ENCODE measurements at regions not wholly inside any gene's neighbourhood (a gene's known extent, or its start where the extent isn't known, plus 50 kb on each side); places are given as distances from the start of the nearest gene placed in this dataset.

DNA sequence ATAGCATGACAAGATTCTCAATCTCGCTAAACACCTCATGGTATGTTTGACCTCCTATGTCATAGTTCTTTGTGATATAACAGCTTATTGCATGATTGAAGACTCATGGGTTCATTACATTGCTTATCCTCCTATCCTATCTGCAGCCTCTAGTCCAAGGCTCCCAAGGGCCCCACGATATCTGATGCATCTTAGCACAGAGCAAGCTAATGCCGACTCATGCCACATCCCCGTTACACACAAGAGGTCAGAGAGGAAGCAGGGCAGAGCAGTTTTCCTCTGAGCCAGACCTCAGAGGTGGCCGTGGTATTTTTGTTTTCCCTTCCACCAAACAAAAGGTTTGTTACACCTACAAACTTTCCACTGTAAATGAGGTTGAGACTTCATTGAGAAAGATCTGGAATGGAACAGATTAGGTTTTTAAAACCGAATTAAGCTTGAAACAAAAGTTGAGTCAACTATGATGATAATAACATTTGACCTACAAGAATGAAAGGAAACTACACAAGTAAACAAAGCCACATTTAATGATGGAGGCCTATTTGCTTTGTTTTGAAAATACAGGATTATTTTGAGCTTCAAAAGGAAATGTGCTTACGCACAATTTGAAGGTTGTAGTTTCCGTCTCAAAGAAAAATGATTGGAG lies 133.9 kb upstream of the MYLIP start:
- H3K27me3 ChIP-seq (replicated peaks in 1 of 2; ENCODE audit: control insufficient read depth in 2 of 2, extremely low read depth in 1 of 2, insufficient read depth in 2 of 2, low read length in 1 of 2), result peaks cover 0 to 3% of the 10 kb centered on the region in 2 experiments
- H3K4me1 Mint-ChIP-seq, result peaks cover 0 to 8% (median 4%) of the 10 kb centered on the region in 3 donors
- no peak for DNase-seq
- no peak overlapping the region for H3K27ac ChIP-seq (ENCODE audit: low read length)
- CTCF ChIA-PET, result interaction anchor here in 1 of 2 donors (0.7 kb wide), 1 partner anchor 11 kb away, joined by 3 read pairs; no protein-coding TSS in a partner anchor
- no peak for ATAC-seq (replicated peaks in 1 of 4)
- H3K4me3 ChIP-seq (ENCODE audit: control insufficient read depth in 1 of 2, extremely low read depth in 1 of 2, low read length in 1 of 2), result no peak overlapping the region
- no peaks in the 10 kb centered on the region for H3K9me3 Mint-ChIP-seq
- H3K27me3 Mint-ChIP-seq, result peaks cover 5 to 8% of the 10 kb centered on the region in 2 donors
- H3K4me1 ChIP-seq (ENCODE audit: control insufficient read depth in 1 of 2, extremely low read depth in 1 of 2, insufficient read depth in 2 of 2, low read length in 2 of 2), result peaks cover 0 to 15% of the 10 kb centered on the region in 2 experiments
- 73% methylated on average over 3 of the region's 8 CpGs for WGBS (ENCODE audit: insufficient coverage)
- H3K4me3 Mint-ChIP-seq, result no peak overlapping the region
- no peak overlapping the region for H3K27ac Mint-ChIP-seq
- POLR2A ChIA-PET, result interaction anchor here in 1 of 2 donors (0.6 kb wide), 1 partner anchor 141 kb away, joined by 10 read pairs; no protein-coding TSS in a partner anchor
- no peaks in the 10 kb centered on the region for H3K36me3 Mint-ChIP-seq
- H3K36me3 ChIP-seq (ENCODE audit: control insufficient read depth in 2 of 2, extremely low read depth in 1 of 2, insufficient read depth in 1 of 2, low read length in 1 of 2), result no peaks in the 10 kb centered on the region
- no peaks in the 10 kb centered on the region for H3K9me3 ChIP-seq

DNA sequence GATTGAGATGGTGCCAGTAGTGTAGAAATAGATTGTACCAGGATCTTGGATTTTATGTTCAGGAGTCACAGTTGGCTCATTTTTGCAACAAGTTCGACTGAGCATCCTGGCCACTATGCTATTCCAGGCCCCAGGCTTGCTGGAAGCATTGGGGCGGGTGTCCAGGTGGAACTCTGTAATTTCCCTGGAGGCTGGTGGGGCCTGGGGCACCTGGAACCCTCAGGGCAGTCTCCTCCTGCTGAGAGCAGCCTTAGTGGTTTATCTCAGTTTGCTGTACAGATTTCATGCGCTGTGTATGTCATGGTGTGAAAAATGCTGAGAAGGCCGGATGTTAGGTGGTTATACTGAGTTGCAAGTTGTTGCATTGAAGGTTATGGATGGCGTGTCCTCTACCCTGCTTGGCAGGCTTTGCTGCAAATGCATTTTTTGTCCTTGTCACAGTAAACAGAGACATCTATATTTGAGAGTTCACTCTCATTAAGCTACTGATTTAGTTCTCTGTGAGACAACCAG lies 135.1 kb upstream of the MYLIP start:
- Mint-ChIP-seq H3K27me3 (peaks cover 5 to 8% of the 10 kb centered on the region in 2 donors), H3K4me1 (peaks cover 0 to 8% (median 4%) of the 10 kb centered on the region in 3 donors), H3K9me3 (no peaks in the 10 kb centered on the region), H3K27ac (no peak overlapping the region), H3K4me3 (no peak overlapping the region), H3K36me3 (no peaks in the 10 kb centered on the region)
- Histone ChIP-seq H3K27me3 (replicated peaks in 1 of 2; ENCODE audit: control insufficient read depth in 2 of 2, extremely low read depth in 1 of 2, insufficient read depth in 2 of 2, low read length in 1 of 2) (no peaks in the 10 kb centered on the region), H3K4me1 (ENCODE audit: control insufficient read depth in 1 of 2, extremely low read depth in 1 of 2, insufficient read depth in 2 of 2, low read length in 2 of 2) (peaks cover 0 to 15% of the 10 kb centered on the region in 2 experiments), H3K27ac (ENCODE audit: low read length) (no peak overlapping the region), H3K4me3 (ENCODE audit: control insufficient read depth in 1 of 2, extremely low read depth in 1 of 2, low read length in 1 of 2) (no peak overlapping the region), H3K9me3 (no peaks in the 10 kb centered on the region), H3K36me3 (ENCODE audit: control insufficient read depth in 2 of 2, extremely low read depth in 1 of 2, insufficient read depth in 1 of 2, low read length in 1 of 2) (no peaks in the 10 kb centered on the region)
- WGBS (ENCODE audit: insufficient coverage), result 45% methylated on average over 3 of the region's 5 CpGs
- CTCF ChIA-PET, result no interaction called here
- ATAC-seq (replicated peaks in 1 of 4) (peak in 1 of 4 experiments; percentile 52), DNase-seq (peak in 5 of 35 experiments; percentile 2 to 27 (median 2))
- POLR2A ChIA-PET, result no interaction called here

DNA sequence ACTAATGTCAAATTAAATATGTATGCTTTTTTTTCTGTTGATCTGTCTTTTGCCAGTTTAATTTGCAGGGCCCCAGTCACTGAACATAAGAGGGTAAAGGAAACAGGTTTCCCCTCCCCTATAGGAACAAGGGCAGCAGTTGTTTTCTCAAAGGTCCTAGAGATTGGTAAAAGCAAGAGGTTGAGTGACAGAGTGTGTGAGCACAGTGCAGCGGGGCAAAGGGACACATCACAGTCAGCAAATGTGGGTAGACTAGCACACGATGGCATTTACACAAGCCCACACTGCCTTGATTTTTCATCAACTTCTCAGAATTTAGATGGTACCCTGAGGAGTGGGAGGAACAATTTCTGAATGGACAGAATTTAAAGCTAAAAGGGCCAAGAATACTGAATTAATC lies 138.7 kb upstream of the MYLIP start:
- Mint-ChIP-seq H3K4me1 (peaks cover 0 to 8% (median 4%) of the 10 kb centered on the region in 3 donors), H3K36me3 (no peaks in the 10 kb centered on the region), H3K4me3 (no peak overlapping the region), H3K27me3 (peaks cover 0 to 2% of the 10 kb centered on the region in 2 donors), H3K27ac (no peak overlapping the region), H3K9me3 (no peaks in the 10 kb centered on the region)
- no peaks in the 10 kb centered on the region for H3K27me3 ChIP-seq (replicated peaks in 1 of 2; ENCODE audit: control insufficient read depth in 2 of 2, extremely low read depth in 1 of 2, insufficient read depth in 2 of 2, low read length in 1 of 2)
- WGBS (ENCODE audit: insufficient coverage), result 40% methylated on average over 1 of the region's 2 CpGs
- POLR2A ChIA-PET, result interaction anchor here in 1 of 2 donors (0.6 kb wide), 1 partner anchor 69 kb away, joined by 4 read pairs; no protein-coding TSS in a partner anchor
- no peak for DNase-seq
- ATAC-seq (replicated peaks in 1 of 4), result no peak
- H3K27ac ChIP-seq (ENCODE audit: low read length), result no peak overlapping the region
- no peaks in the 10 kb centered on the region for H3K9me3 ChIP-seq
- no peak overlapping the region for H3K4me3 ChIP-seq (ENCODE audit: control insufficient read depth in 1 of 2, extremely low read depth in 1 of 2, low read length in 1 of 2)
- CTCF ChIA-PET, result no interaction called here
- H3K4me1 ChIP-seq (ENCODE audit: control insufficient read depth in 1 of 2, extremely low read depth in 1 of 2, insufficient read depth in 2 of 2, low read length in 2 of 2), result peaks cover 0 to 15% of the 10 kb centered on the region in 2 experiments
- no peaks in the 10 kb centered on the region for H3K36me3 ChIP-seq (ENCODE audit: control insufficient read depth in 2 of 2, extremely low read depth in 1 of 2, insufficient read depth in 1 of 2, low read length in 1 of 2)

DNA sequence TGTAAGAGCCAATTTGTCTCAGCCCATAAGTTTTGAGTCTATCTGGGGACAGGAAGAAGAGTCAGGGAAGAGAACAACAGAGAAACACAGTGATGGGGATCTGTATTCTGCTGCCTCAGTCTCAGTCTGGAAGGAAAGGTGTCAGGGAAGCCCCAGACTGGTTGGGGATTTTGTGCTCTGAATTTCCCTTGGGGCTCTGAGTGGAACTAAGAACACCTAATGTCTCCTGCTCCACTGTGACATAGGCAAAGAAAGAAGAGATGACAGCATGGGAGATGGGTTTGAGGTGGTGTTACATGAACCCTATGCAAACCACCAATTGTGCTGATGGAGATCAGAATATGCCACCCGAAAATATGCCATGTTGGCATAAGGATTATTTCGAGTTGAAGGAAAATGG lies 139.5 kb upstream of the MYLIP start:
- Histone ChIP-seq H3K9me3 (no peaks in the 10 kb centered on the region), H3K27ac (ENCODE audit: low read length) (no peak overlapping the region), H3K4me3 (ENCODE audit: control insufficient read depth in 1 of 2, extremely low read depth in 1 of 2, low read length in 1 of 2) (no peak overlapping the region), H3K36me3 (ENCODE audit: control insufficient read depth in 2 of 2, extremely low read depth in 1 of 2, insufficient read depth in 1 of 2, low read length in 1 of 2) (no peaks in the 10 kb centered on the region), H3K27me3 (replicated peaks in 1 of 2; ENCODE audit: control insufficient read depth in 2 of 2, extremely low read depth in 1 of 2, insufficient read depth in 2 of 2, low read length in 1 of 2) (no peaks in the 10 kb centered on the region), H3K4me1 (ENCODE audit: control insufficient read depth in 1 of 2, extremely low read depth in 1 of 2, insufficient read depth in 2 of 2, low read length in 2 of 2) (peaks cover 0 to 10% of the 10 kb centered on the region in 2 experiments)
- no peak overlapping the region for H3K27ac Mint-ChIP-seq
- ATAC-seq (replicated peaks in 1 of 4) (no peak), DNase-seq (no peak)
- CTCF ChIA-PET, result no interaction called here
- POLR2A ChIA-PET, result no interaction called here
- H3K4me1 Mint-ChIP-seq, result peaks cover 0 to 3% (median 0%) of the 10 kb centered on the region in 3 donors
- H3K9me3 Mint-ChIP-seq, result no peaks in the 10 kb centered on the region
- H3K27me3 Mint-ChIP-seq, result peaks cover 0 to 2% of the 10 kb centered on the region in 2 donors
- H3K4me3 Mint-ChIP-seq, result no peak overlapping the region
- no CpG with 5 or more reads among the region's 2 CpGs for WGBS (ENCODE audit: insufficient coverage)
- no peaks in the 10 kb centered on the region for H3K36me3 Mint-ChIP-seq

DNA sequence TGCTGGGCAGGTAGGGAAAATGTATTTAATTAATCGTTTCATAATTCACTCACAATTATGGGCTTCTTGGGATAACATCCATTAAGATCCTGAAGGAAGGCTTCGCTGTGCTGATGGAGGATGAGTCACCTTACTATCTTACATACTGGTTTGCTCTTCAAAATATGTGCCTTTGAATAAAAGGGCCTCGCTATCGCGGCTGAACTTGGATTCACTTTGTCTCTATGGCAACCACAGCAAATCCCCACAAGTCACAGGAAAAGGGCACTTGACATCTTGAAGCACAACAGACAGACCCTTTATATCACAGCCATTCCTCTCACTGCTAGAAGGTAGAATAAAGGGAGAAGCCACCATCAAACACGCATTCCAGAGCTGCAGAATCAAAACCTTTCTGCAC lies 141.3 kb upstream of the MYLIP start:
- no peak for ATAC-seq (replicated peaks in 1 of 4)
- no peaks in the 10 kb centered on the region for H3K36me3 Mint-ChIP-seq
- no peak for DNase-seq
- H3K27ac ChIP-seq (ENCODE audit: low read length), result no peak overlapping the region
- no peaks in the 10 kb centered on the region for H3K9me3 Mint-ChIP-seq
- H3K9me3 ChIP-seq, result no peaks in the 10 kb centered on the region
- POLR2A ChIA-PET, result no interaction called here
- no peaks in the 10 kb centered on the region for H3K36me3 ChIP-seq (ENCODE audit: control insufficient read depth in 2 of 2, extremely low read depth in 1 of 2, insufficient read depth in 1 of 2, low read length in 1 of 2)
- H3K4me1 Mint-ChIP-seq, result no peaks in the 10 kb centered on the region
- no CpG with 5 or more reads among the region's 6 CpGs for WGBS (ENCODE audit: insufficient coverage)
- H3K4me3 ChIP-seq (ENCODE audit: control insufficient read depth in 1 of 2, extremely low read depth in 1 of 2, low read length in 1 of 2), result no peak overlapping the region
- CTCF ChIA-PET, result no interaction called here
- H3K4me1 ChIP-seq (ENCODE audit: control insufficient read depth in 1 of 2, extremely low read depth in 1 of 2, insufficient read depth in 2 of 2, low read length in 2 of 2), result no peaks in the 10 kb centered on the region
- H3K27ac Mint-ChIP-seq, result no peak overlapping the region
- H3K27me3 Mint-ChIP-seq, result peaks cover 4 to 5% of the 10 kb centered on the region in 2 donors
- H3K27me3 ChIP-seq (replicated peaks in 1 of 2; ENCODE audit: control insufficient read depth in 2 of 2, extremely low read depth in 1 of 2, insufficient read depth in 2 of 2, low read length in 1 of 2), result no peaks in the 10 kb centered on the region
- no peak overlapping the region for H3K4me3 Mint-ChIP-seq

DNA sequence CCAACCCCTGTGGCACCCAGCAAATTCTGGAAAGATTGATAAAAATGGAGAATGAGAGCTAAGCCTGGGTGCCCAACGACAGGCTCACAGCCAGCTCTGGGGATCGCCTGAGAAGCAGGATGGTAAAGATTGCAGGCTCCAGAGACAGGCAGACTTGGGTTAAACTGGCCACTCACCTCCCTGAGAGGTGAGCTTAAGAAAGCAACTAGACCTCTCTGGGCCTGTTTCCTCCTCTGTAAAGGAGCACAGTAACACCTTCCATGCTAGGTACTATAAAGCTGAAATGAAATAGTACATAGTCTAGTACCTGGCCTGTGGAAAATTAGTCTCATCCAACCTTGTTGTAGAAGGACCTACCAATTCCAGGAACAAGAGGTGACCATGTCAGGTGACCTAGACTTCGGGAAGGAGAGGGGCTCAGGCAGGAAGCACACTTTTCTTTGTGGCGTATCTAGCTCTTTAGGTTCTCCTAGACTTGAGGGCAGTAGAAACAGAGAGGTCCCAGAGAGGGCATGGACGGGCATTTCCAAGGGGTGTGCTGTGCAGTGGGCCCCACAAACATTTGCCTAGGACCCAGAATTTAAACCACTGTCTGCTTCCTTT lies 142.8 kb upstream of the MYLIP start:
- POLR2A ChIA-PET, result no interaction called here
- H3K9me3 Mint-ChIP-seq, result no peaks in the 10 kb centered on the region

More for the DNA sequence above, 142.8 kb upstream of the MYLIP start:
- Mint-ChIP-seq H3K4me3 (no peak overlapping the region), H3K27ac (no peak overlapping the region), H3K4me1 (no peaks in the 10 kb centered on the region), H3K36me3 (no peaks in the 10 kb centered on the region), H3K27me3 (peaks cover 5 to 8% of the 10 kb centered on the region in 2 donors)
- Histone ChIP-seq H3K9me3 (no peaks in the 10 kb centered on the region), H3K4me1 (ENCODE audit: control insufficient read depth in 1 of 2, extremely low read depth in 1 of 2, insufficient read depth in 2 of 2, low read length in 2 of 2) (no peaks in the 10 kb centered on the region), H3K27me3 (replicated peaks in 1 of 2; ENCODE audit: control insufficient read depth in 2 of 2, extremely low read depth in 1 of 2, insufficient read depth in 2 of 2, low read length in 1 of 2) (no peaks in the 10 kb centered on the region), H3K27ac (ENCODE audit: low read length) (no peak overlapping the region), H3K36me3 (ENCODE audit: control insufficient read depth in 2 of 2, extremely low read depth in 1 of 2, insufficient read depth in 1 of 2, low read length in 1 of 2) (no peaks in the 10 kb centered on the region), H3K4me3 (ENCODE audit: control insufficient read depth in 1 of 2, extremely low read depth in 1 of 2, low read length in 1 of 2) (no peak overlapping the region)
- CTCF ChIA-PET, result interaction anchor here in 1 of 2 donors (0.6 kb wide), 1 partner anchor 128 kb away, joined by 3 read pairs; no protein-coding TSS in a partner anchor
- ATAC-seq (replicated peaks in 1 of 4), result no peak
- no peak for DNase-seq
- 71% methylated on average over 5 of the region's 5 CpGs for WGBS (ENCODE audit: insufficient coverage)
